H1 (cell line): ENCODE measurements at regions not wholly inside any gene's neighbourhood (a gene's known extent, or its start where the extent isn't known, plus 50 kb on each side); places are given as distances from the start of the nearest gene placed in this dataset.

Experiments
- CTCF ChIA-PET: fragments of 300-600 bp; sonication (Branson Sonifier 250); formaldehyde crosslinking; loops from one replicate; lab custom pipeline; 2021; ENCODE audit not compliant: partially characterized antibody; lab: Charles Lee
- POLR2A ChIA-PET: fragments of 300-600 bp; sonication (Branson Sonifier 250); formaldehyde crosslinking; loops from one replicate; lab custom pipeline; 2021; ENCODE audit warnings: inconsistent platforms; ENCODE audit not compliant: partially characterized antibody; lab: Charles Lee
- DNase-seq, 2 experiments: peaks; one replicate each; pipeline versions ENCODE4 v3.0.0 to v3.0.0-alpha.2; 2010 to 2022; ENCODE audit warnings: low spot score in 2 of 2, low read depth in 1 of 2, mixed read lengths in 1 of 2
- FAIRE-seq: peaks from 2 replicates; lab custom pipeline; 2011; peaks lifted over from hg19 to GRCh38; lab: Jason Lieb, UNC
- H2AFZ ChIP-seq: 2 replicates; pipeline ENCODE4 v1.8.1; 2012; ENCODE audit warnings: low read length, inconsistent platforms
- H2AK5ac ChIP-seq: 2 replicates; pipeline ENCODE4 v1.6.1; 2013; ENCODE audit warnings: low read depth, low read length
- H2BK120ac ChIP-seq: replicated peaks from 2 replicates; pipeline ENCODE3; 2013; ENCODE audit warnings: low read depth, low read length, inconsistent platforms
- H2BK12ac ChIP-seq: 2 replicates; pipeline ENCODE4 v1.6.1; 2013; ENCODE audit warnings: low read depth, low read length
- H2BK15ac ChIP-seq: 2 replicates; pipeline ENCODE4 v1.6.1; 2013; ENCODE audit warnings: low read length
- H2BK20ac ChIP-seq: 2 replicates; pipeline ENCODE4 v1.6.1; 2013; ENCODE audit warnings: low read length
- H2BK5ac ChIP-seq: 2 replicates; pipeline ENCODE4 v1.6.1; 2013; ENCODE audit warnings: low read depth, low read length
- H3K14ac ChIP-seq: 2 replicates; pipeline ENCODE4 v1.6.1; 2013; ENCODE audit warnings: inconsistent platforms; ENCODE audit not compliant: insufficient read length
- H3K18ac ChIP-seq: 2 replicates; pipeline ENCODE4 v1.6.1; 2013; ENCODE audit warnings: low read length; ENCODE audit errors: extremely low read depth
- H3K23ac ChIP-seq: 2 replicates; pipeline ENCODE4 v1.6.1; 2013; ENCODE audit warnings: inconsistent platforms; ENCODE audit not compliant: insufficient read length
- H3K23me2 ChIP-seq: 2 replicates; pipeline ENCODE4 v1.6.1; 2013; ENCODE audit warnings: low read depth, low read length
- H3K27ac ChIP-seq: 2 replicates; pipeline ENCODE4 v1.6.1; 2011; ENCODE audit warnings: low read depth, low read length, inconsistent platforms
- H3K27me3 ChIP-seq, 4 experiments: replicated peaks in 1 of 4; 1 replicate in 1 of 4; 2 replicates in 3 of 4; pipeline versions ENCODE4 v1.6.1 to v1.8.1; 2011 to 2013; ENCODE audit warnings: low read length in 3 of 4, mild to moderate bottlenecking in 3 of 4, inconsistent platforms in 2 of 4, mixed read lengths in 2 of 4, moderate library complexity in 1 of 4; ENCODE audit not compliant: control insufficient read depth in 3 of 4, insufficient read depth in 3 of 4; ENCODE audit errors: extremely low read depth in 1 of 4
- H3K36me3 ChIP-seq, 4 experiments: 2 replicates each; pipeline versions ENCODE4 v1.6.1 to v1.8.1; 2011 to 2013; ENCODE audit warnings: mild to moderate bottlenecking in 4 of 4, low read length in 3 of 4, moderate library complexity in 2 of 4, control low read depth in 1 of 4, inconsistent platforms in 1 of 4; ENCODE audit not compliant: insufficient read depth in 4 of 4, control insufficient read depth in 2 of 4
- H3K4ac ChIP-seq: replicated peaks from 2 replicates; pipeline ENCODE3; 2013; ENCODE audit warnings: low read length, low read depth, mixed read lengths, inconsistent platforms; ENCODE audit not compliant: insufficient read length
- H3K4me1 ChIP-seq, 4 experiments: replicated peaks in 1 of 4; 1 replicate in 1 of 4; 2 replicates in 3 of 4; pipeline versions ENCODE4 v1.6.1 to v1.8.1; 2011 to 2013; ENCODE audit warnings: low read length in 3 of 4, inconsistent platforms in 2 of 4, mixed read lengths in 1 of 4; ENCODE audit not compliant: insufficient read depth in 4 of 4, control insufficient read depth in 3 of 4
- H3K4me2 ChIP-seq, 2 experiments: 2 replicates each; pipeline versions ENCODE4 v1.6.1 to v1.8.1; 2011 to 2013; ENCODE audit warnings: low read depth in 2 of 2, low read length in 2 of 2, control low read depth in 1 of 2, inconsistent platforms in 1 of 2, mild to moderate bottlenecking in 1 of 2; ENCODE audit not compliant: insufficient read depth in 1 of 2
- H3K4me3 ChIP-seq, 4 experiments: fragments of 200-600, 300-600 bp in 1 of 4; sonication (generic), shearing (Covaris generic), sonication (Bioruptor Twin) in 1 of 4; 2 replicates each; pipeline versions ENCODE4 v1.5.1 to v1.8.1; 2011 to 2016; ENCODE audit warnings: low read length in 4 of 4, low read depth in 3 of 4, control low read depth in 2 of 4, inconsistent platforms in 2 of 4, mild to moderate bottlenecking in 2 of 4, mixed read lengths in 1 of 4, moderate library complexity in 1 of 4; ENCODE audit not compliant: insufficient read depth in 2 of 4; ENCODE audit errors: extremely low read depth in 1 of 4
- H3K56ac ChIP-seq: replicated peaks from 2 replicates; pipeline ENCODE3; 2013; ENCODE audit warnings: low read depth, mild to moderate bottlenecking, mixed read lengths, low read length, inconsistent platforms; ENCODE audit not compliant: insufficient read length
- H3K79me1 ChIP-seq: 2 replicates; pipeline ENCODE4 v1.6.1; 2013; ENCODE audit warnings: low read depth, low read length, control low read depth
- H3K79me2 ChIP-seq, 2 experiments: 2 replicates each; pipeline versions ENCODE4 v1.6.1 to v1.8.1; 2012 to 2013; ENCODE audit warnings: low read length in 2 of 2, mild to moderate bottlenecking in 2 of 2, inconsistent platforms in 1 of 2; ENCODE audit not compliant: insufficient read depth in 2 of 2, control insufficient read depth in 1 of 2
- H3K9ac ChIP-seq, 4 experiments: replicated peaks in 1 of 4; 1 replicate in 1 of 4; 2 replicates in 3 of 4; pipeline versions ENCODE4 v1.6.1 to v1.8.1; 2011 to 2013; ENCODE audit warnings: low read depth in 3 of 4, low read length in 3 of 4, control low read depth in 2 of 4, mild to moderate bottlenecking in 2 of 4, moderate library complexity in 2 of 4, inconsistent platforms in 1 of 4; ENCODE audit errors: extremely low read depth in 1 of 4
- H3K9me3 ChIP-seq, 2 experiments: 2 replicates each; pipeline versions ENCODE4 v1.6.1 to v1.8.1; 2012 to 2013; ENCODE audit warnings: mild to moderate bottlenecking in 2 of 2, moderate library complexity in 2 of 2, control low read depth in 1 of 2, inconsistent platforms in 1 of 2, low read depth in 1 of 2, low read length in 1 of 2, mixed read lengths in 1 of 2; ENCODE audit not compliant: insufficient read depth in 2 of 2
- H4K20me1 ChIP-seq, 2 experiments: replicated peaks in 1 of 2; 2 replicates each; pipeline versions ENCODE3 to v1.8.1; 2011 to 2013; ENCODE audit warnings: inconsistent platforms in 2 of 2, low read length in 2 of 2, mild to moderate bottlenecking in 1 of 2; ENCODE audit not compliant: insufficient read depth in 2 of 2, control insufficient read depth in 1 of 2
- H4K5ac ChIP-seq: 2 replicates; pipeline ENCODE4 v1.6.1; 2013; ENCODE audit warnings: low read length, low read depth, mixed read lengths, inconsistent platforms; ENCODE audit not compliant: insufficient read length
- H4K8ac ChIP-seq: 2 replicates; pipeline ENCODE4 v1.8.0; 2013; ENCODE audit warnings: mild to moderate bottlenecking, moderate library complexity, low read length, inconsistent platforms; ENCODE audit not compliant: insufficient read depth; ENCODE audit errors: extremely low read depth
- H4K91ac ChIP-seq: replicated peaks from 2 replicates; pipeline ENCODE3; 2013; ENCODE audit warnings: low read length, mixed read lengths, inconsistent platforms; ENCODE audit not compliant: insufficient read length
- ASH2L ChIP-seq: fragments of 200-600, 300-600 bp; sonication (generic); IDR thresholded peaks from one replicate; pipeline ENCODE4 v1.7.1; 2017; ENCODE audit warnings: low read length
- CEBPB ChIP-seq: IDR thresholded peaks from 2 replicates; pipeline ENCODE4 v1.6.1; 2012; ENCODE audit warnings: low read depth, low read length
- HDAC6 ChIP-seq: IDR thresholded peaks from one replicate; pipeline ENCODE4 v1.7.1; 2012; ENCODE audit warnings: low read depth, mild to moderate bottlenecking, inconsistent platforms, low read length, moderate library complexity
- KDM5A ChIP-seq: fragments of 200-600 bp; IDR thresholded peaks from 2 replicates; pipeline ENCODE4 v1.7.1; 2012; ENCODE audit warnings: mild to moderate bottlenecking, low read length, inconsistent platforms, mixed read lengths
- SIN3A ChIP-seq, 2 experiments: IDR thresholded peaks in 1 of 2; conservative IDR thresholded peaks in 1 of 2; 2 replicates each; pipeline ENCODE4 v1.6.1; 2011 to 2012; ENCODE audit warnings: low read length in 2 of 2, improper control_type of control experiment in 1 of 2, low read depth in 1 of 2, mild to moderate bottlenecking in 1 of 2
- TAF7 ChIP-seq: optimal IDR thresholded peaks from 2 replicates; pipeline ENCODE3; 2011; ENCODE audit warnings: low read depth, mild to moderate bottlenecking, inconsistent platforms, low read length, moderate library complexity, borderline replicate concordance
- TCF12 ChIP-seq: IDR thresholded peaks from 2 replicates; pipeline ENCODE4 v1.6.1; 2011; ENCODE audit warnings: low read depth, mild to moderate bottlenecking, low read length
- WGBS, 2 experiments: shearing (Covaris generic) in 1 of 2; methylation state at CpG; one replicate each; pipeline versions ENCODE4 v1.1.6 to v1.1.7; 2013 to 2015; ENCODE audit warnings: low lambda C conversion rate in 2 of 2, mixed read lengths in 2 of 2, inconsistent platforms in 1 of 2, low coverage in 1 of 2, missing lambda C conversion rate in 1 of 2; ENCODE audit not compliant: insufficient replicate concordance in 2 of 2, insufficient coverage in 1 of 2, insufficient read length in 1 of 2; ENCODE audit errors: extremely low coverage in 1 of 2, missing lambda C conversion rate in 1 of 2; 5-methylcytosine and 5-hydroxymethylcytosine counted together
- TF ChIP-seq, protein P1 (sequence below): IDR thresholded peaks from 2 replicates; pipeline ENCODE4 v1.6.1; 2011; ENCODE audit warnings: low read depth, mild to moderate bottlenecking, low read length; ENCODE audit not compliant: insufficient read depth

DNA sequence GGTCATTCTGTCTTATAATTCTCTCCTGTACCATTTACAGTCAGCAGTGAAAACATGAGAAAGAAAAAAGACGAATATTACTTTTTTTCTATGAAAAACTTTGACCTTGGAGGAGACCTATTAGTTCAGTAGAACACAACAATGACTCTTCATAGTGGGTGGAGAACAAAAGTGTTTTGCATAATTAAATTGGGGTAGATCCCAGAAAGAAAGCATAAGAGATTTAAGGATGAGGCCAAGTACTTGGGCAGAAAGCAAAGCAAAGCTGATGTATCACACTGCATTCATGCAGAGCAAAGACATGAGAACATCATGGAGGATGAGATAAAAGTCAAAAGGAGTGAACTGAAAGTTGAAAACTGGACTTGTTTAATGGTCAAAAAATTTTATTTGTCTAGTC lies 1273.4 kb downstream of the ROBO2 start:
- H4K91ac ChIP-seq: no peak overlapping the region

More for the DNA sequence above, 1273.4 kb downstream of the ROBO2 start:
- Histone ChIP-seq H3K79me2 (no peaks in the 10 kb centered on the region), H2AK5ac (no peak overlapping the region), H3K36me3 (peaks cover 0 to 10% (median 0%) of the 10 kb centered on the region in 4 experiments; a peak in 1 of 8 replicates), H2BK5ac (no peak overlapping the region), H3K27me3 (no peaks in the 10 kb centered on the region), H4K8ac (no peak overlapping the region), H2BK120ac (no peak overlapping the region), H3K14ac (no peak overlapping the region), H3K18ac (no peak overlapping the region; the same call in 1 of the 2 replicates), H3K23ac (no peak overlapping the region), H2BK20ac (no peak overlapping the region), H3K56ac (no peak overlapping the region), H2BK12ac (no peak overlapping the region), H3K9ac (no peak overlapping the region), H3K79me1 (no peaks in the 10 kb centered on the region), H3K9me3 (peaks cover 0 to 6% of the 10 kb centered on the region in 2 experiments; a peak in 1 of 4 replicates), H2BK15ac (no peak overlapping the region), H4K20me1 (no peaks in the 10 kb centered on the region), H3K23me2 (no peaks in the 10 kb centered on the region), H3K27ac (no peak overlapping the region), H3K4me1 (no peaks in the 10 kb centered on the region; a peak in 1 of 7 replicates), H4K5ac (no peak overlapping the region), H3K4ac (no peak overlapping the region), H3K4me3 (no peak overlapping the region), H2AFZ (no peak overlapping the region), H3K4me2 (no peak overlapping the region)
- ChIA-PET CTCF (no interaction called here), POLR2A (no interaction called here)
- TF ChIP-seq TAF7: no peak
- TF ChIP-seq CEBPB: no peak
- no peak for TF ChIP-seq SIN3A (conservative IDR thresholded peaks at IDR 0.05 in 1 of 2, IDR thresholded peaks at IDR 0.05 in 1 of 2; ENCODE audit: low read depth in 1 of 2, low read length in 2 of 2)
- TF ChIP-seq KDM5A: no peak
- TF ChIP-seq TCF12: no peak
- TF ChIP-seq ASH2L: no peak
- TF ChIP-seq, protein P1, sequence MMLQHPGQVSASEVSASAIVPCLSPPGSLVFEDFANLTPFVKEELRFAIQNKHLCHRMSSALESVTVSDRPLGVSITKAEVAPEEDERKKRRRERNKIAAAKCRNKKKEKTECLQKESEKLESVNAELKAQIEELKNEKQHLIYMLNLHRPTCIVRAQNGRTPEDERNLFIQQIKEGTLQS: no peak
- no peak for TF ChIP-seq HDAC6
- FAIRE-seq: no peak
- WGBS, 2 experiments: 95% methylated on average over 1 of the region's 1 CpG; no CpG with 5 or more reads in 1 of the 2 experiments
- no peak for DNase-seq
